Coronary artery (tissue), 2 donors: ENCODE measurements at regions not wholly inside any gene's neighbourhood (a gene's known extent, or its start where the extent isn't known, plus 50 kb on each side); places are given as distances from the start of the nearest gene placed in this dataset.
"Not testable (repeated sequence)": the region's sequence is repeated elsewhere in the genome, so short reads cannot be mapped to it uniquely, and the experiment has no call there.

ENCODE experiments used
- DNase-seq: peaks from one replicate; pipeline ENCODE4 v3.0.0-alpha.2; 2017; ENCODE audit warnings: low spot score
- H3K27ac ChIP-seq, 2 donors: fragments of 200-600 bp; sonication (generic); one replicate each; pipeline ENCODE4 v1.5.1; 2016 to 2019
- H3K4me3 ChIP-seq: fragments of 200-600 bp; sonication (generic); 2 replicates; pipeline ENCODE4 v1.5.1; 2016; ENCODE audit warnings: mild to moderate bottlenecking, moderate library complexity

- not testable (repeated sequence) for H3K4me3 ChIP-seq, DNase-seq, H3K27ac ChIP-seq
Measured at GRCh38 chr5:34096033-34096432, 53.0 kb upstream of the C1QTNF3 start.

GRCh38 chr5:34099891-34100290 lies 56.9 kb upstream of the C1QTNF3 start:
- DNase-seq, H3K27ac ChIP-seq, H3K4me3 ChIP-seq: not testable (repeated sequence)

- not testable (repeated sequence) for H3K4me3 ChIP-seq, H3K27ac ChIP-seq, DNase-seq
Measured at GRCh38 chr5:34101567-34101966, 58.6 kb upstream of the C1QTNF3 start.

- not testable (repeated sequence) for H3K4me3 ChIP-seq, H3K27ac ChIP-seq, DNase-seq
Measured at GRCh38 chr5:34108897-34109296, 65.9 kb upstream of the C1QTNF3 start.

GRCh38 chr5:34124280-34124679 lies 81.3 kb upstream of the C1QTNF3 start:
- H3K27ac ChIP-seq, H3K4me3 ChIP-seq, DNase-seq: not testable (repeated sequence)

- not testable (repeated sequence) for H3K4me3 ChIP-seq, DNase-seq, H3K27ac ChIP-seq
Measured at GRCh38 chr5:34125354-34125753, 82.3 kb upstream of the C1QTNF3 start.

- not testable (repeated sequence) for H3K4me3 ChIP-seq, DNase-seq, H3K27ac ChIP-seq
Measured at GRCh38 chr5:34126741-34127140, 83.7 kb upstream of the C1QTNF3 start.

GRCh38 chr5:34127818-34128217 lies 84.8 kb upstream of the C1QTNF3 start:
- not testable (repeated sequence) for H3K27ac ChIP-seq, DNase-seq, H3K4me3 ChIP-seq

- not testable (repeated sequence) for H3K4me3 ChIP-seq, H3K27ac ChIP-seq, DNase-seq
Measured at GRCh38 chr5:34128890-34129289, 85.9 kb upstream of the C1QTNF3 start.

- not testable (repeated sequence) for H3K27ac ChIP-seq, DNase-seq, H3K4me3 ChIP-seq
Measured at GRCh38 chr5:34154988-34155387, 112.0 kb upstream of the C1QTNF3 start.

- not testable (repeated sequence) for H3K4me3 ChIP-seq, H3K27ac ChIP-seq, DNase-seq
Measured at GRCh38 chr5:34156703-34157414, 113.8 kb upstream of the C1QTNF3 start.

- not testable (repeated sequence) for H3K4me3 ChIP-seq, H3K27ac ChIP-seq, DNase-seq
Measured at GRCh38 chr5:34160904-34161303, 117.9 kb upstream of the C1QTNF3 start.

GRCh38 chr5:34171398-34171797 lies 128.4 kb upstream of the C1QTNF3 start:
- not testable (repeated sequence) for DNase-seq, H3K4me3 ChIP-seq, H3K27ac ChIP-seq

- not testable (repeated sequence) for H3K27ac ChIP-seq, H3K4me3 ChIP-seq
- DNase-seq, result peak; percentile 70
Measured at GRCh38 chr5:34179453-34180190, 136.6 kb upstream of the C1QTNF3 start.

- DNase-seq, H3K4me3 ChIP-seq, H3K27ac ChIP-seq: not testable (repeated sequence)
Measured at GRCh38 chr5:34180225-34180624, 137.2 kb upstream of the C1QTNF3 start.

- DNase-seq, H3K27ac ChIP-seq, H3K4me3 ChIP-seq: not testable (repeated sequence)
Measured at GRCh38 chr5:34180940-34181614, 138.1 kb upstream of the C1QTNF3 start.

GRCh38 chr5:34185005-34185404 lies 142.0 kb upstream of the C1QTNF3 start:
- not testable (repeated sequence) for H3K4me3 ChIP-seq, DNase-seq, H3K27ac ChIP-seq

GRCh38 chr5:34185572-34185971 lies 142.6 kb upstream of the C1QTNF3 start:
- not testable (repeated sequence) for DNase-seq

GRCh38 chr5:34186108-34186507 lies 143.1 kb upstream of the C1QTNF3 start:
- H3K4me3 ChIP-seq, H3K27ac ChIP-seq, DNase-seq: not testable (repeated sequence)

More at GRCh38 chr5:34185572-34185971, 142.6 kb upstream of the C1QTNF3 start:
- not testable (repeated sequence) for H3K4me3 ChIP-seq, H3K27ac ChIP-seq
